ENCODE measurements at regions not wholly inside any gene's neighbourhood (a gene's known extent, or its start where the extent isn't known, plus 50 kb on each side); places are given as distances from the start of the nearest gene placed in this dataset.

GRCh38 chr18:45505497-45506206 is 109.6 kb upstream of the SLC14A2 start:
- H3K9me3 ChIP-seq (replicated peaks; ENCODE audit: control insufficient read depth, insufficient read depth, low read length), result no peaks in the 10 kb centered on the region
- H3K4me3 ChIP-seq (replicated peaks in 1 of 3; ENCODE audit: insufficient read depth in 1 of 3, low read depth in 1 of 3, low read length in 3 of 3), result no peak overlapping the region
- no peaks in the 10 kb centered on the region for H3K27me3 ChIP-seq (ENCODE audit: control insufficient read depth in 2 of 2, insufficient read depth in 2 of 2, low read length in 2 of 2)
- no peak overlapping the region for H3K9ac ChIP-seq (replicated peaks; ENCODE audit: extremely low read depth, insufficient read depth, low read length)
- no peak overlapping the region for H3K27ac ChIP-seq (ENCODE audit: insufficient read depth, low read depth, low read length)
- H4K20me1 ChIP-seq (replicated peaks; ENCODE audit: control insufficient read depth, extremely low read depth, insufficient read depth, low read length), result no peaks in the 10 kb centered on the region
- no peaks in the 10 kb centered on the region for H3K79me2 ChIP-seq (ENCODE audit: control insufficient read depth, insufficient read depth, low read length)
- H3K9me1 ChIP-seq (replicated peaks; ENCODE audit: control insufficient read depth, extremely low read depth, insufficient read depth, low read length), result no peaks in the 10 kb centered on the region
- no peak for TF ChIP-seq GATA2 (IDR thresholded peaks at IDR 0.05; ENCODE audit: insufficient read depth, insufficient read length, low read depth, low read length)
- TF ChIP-seq, protein P1, sequence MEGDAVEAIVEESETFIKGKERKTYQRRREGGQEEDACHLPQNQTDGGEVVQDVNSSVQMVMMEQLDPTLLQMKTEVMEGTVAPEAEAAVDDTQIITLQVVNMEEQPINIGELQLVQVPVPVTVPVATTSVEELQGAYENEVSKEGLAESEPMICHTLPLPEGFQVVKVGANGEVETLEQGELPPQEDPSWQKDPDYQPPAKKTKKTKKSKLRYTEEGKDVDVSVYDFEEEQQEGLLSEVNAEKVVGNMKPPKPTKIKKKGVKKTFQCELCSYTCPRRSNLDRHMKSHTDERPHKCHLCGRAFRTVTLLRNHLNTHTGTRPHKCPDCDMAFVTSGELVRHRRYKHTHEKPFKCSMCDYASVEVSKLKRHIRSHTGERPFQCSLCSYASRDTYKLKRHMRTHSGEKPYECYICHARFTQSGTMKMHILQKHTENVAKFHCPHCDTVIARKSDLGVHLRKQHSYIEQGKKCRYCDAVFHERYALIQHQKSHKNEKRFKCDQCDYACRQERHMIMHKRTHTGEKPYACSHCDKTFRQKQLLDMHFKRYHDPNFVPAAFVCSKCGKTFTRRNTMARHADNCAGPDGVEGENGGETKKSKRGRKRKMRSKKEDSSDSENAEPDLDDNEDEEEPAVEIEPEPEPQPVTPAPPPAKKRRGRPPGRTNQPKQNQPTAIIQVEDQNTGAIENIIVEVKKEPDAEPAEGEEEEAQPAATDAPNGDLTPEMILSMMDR (IDR thresholded peaks at IDR 0.05; ENCODE audit: extremely low read depth in 1 of 2, insufficient read depth in 1 of 2, low read depth in 1 of 2, low read length in 2 of 2), result no peak
- CTCF ChIA-PET, result no interaction called here
- no peaks in the 10 kb centered on the region for H3K4me1 ChIP-seq (ENCODE audit: control insufficient read depth, extremely low read depth, insufficient read depth, low read length)
- dilution Hi-C loops (cut with MboI; ENCODE audit: extremely low pct_ligation_motif_present, low sequenced_read_pairs), result no loop called here
- no peak for DNase-seq (ENCODE audit: low read depth, low spot score)
- POLR2A ChIA-PET, result no interaction called here
- FAIRE-seq, result no peak
- H3K4me2 ChIP-seq (ENCODE audit: insufficient read depth, low read length), result no peak overlapping the region
- no peak overlapping the region for H2AFZ ChIP-seq (ENCODE audit: low read depth, low read length)
- no TSS peak for BruUV-seq (replicated peaks)
- intact Hi-C loops (cut with micrococcal nuclease), result no loop called here
- no peaks in the 10 kb centered on the region for H3K36me3 ChIP-seq (ENCODE audit: control insufficient read depth in 2 of 2, extremely low read depth in 1 of 2, insufficient read depth in 2 of 2, low read length in 2 of 2)

- dilution Hi-C loops (cut with MboI; ENCODE audit: extremely low pct_ligation_motif_present, low sequenced_read_pairs) (no loop called here), intact Hi-C loops (cut with micrococcal nuclease) (no loop called here)
- H3K9me3 ChIP-seq (replicated peaks; ENCODE audit: control insufficient read depth, insufficient read depth, low read length), result no peaks in the 10 kb centered on the region
- H3K79me2 ChIP-seq (ENCODE audit: control insufficient read depth, insufficient read depth, low read length), result no peaks in the 10 kb centered on the region
- no peak overlapping the region for H3K4me3 ChIP-seq (replicated peaks in 1 of 3; ENCODE audit: insufficient read depth in 1 of 3, low read depth in 1 of 3, low read length in 3 of 3)
- H3K27me3 ChIP-seq (ENCODE audit: control insufficient read depth in 2 of 2, insufficient read depth in 2 of 2, low read length in 2 of 2), result no peaks in the 10 kb centered on the region
- no peak overlapping the region for H2AFZ ChIP-seq (ENCODE audit: low read depth, low read length)
- CTCF ChIA-PET, result no interaction called here
- no peaks in the 10 kb centered on the region for H3K4me1 ChIP-seq (ENCODE audit: control insufficient read depth, extremely low read depth, insufficient read depth, low read length)
- no peak for DNase-seq (ENCODE audit: low read depth, low spot score)
- no peak overlapping the region for H3K27ac ChIP-seq (ENCODE audit: insufficient read depth, low read depth, low read length)
- H3K9me1 ChIP-seq (replicated peaks; ENCODE audit: control insufficient read depth, extremely low read depth, insufficient read depth, low read length), result no peaks in the 10 kb centered on the region
- no peaks in the 10 kb centered on the region for H4K20me1 ChIP-seq (replicated peaks; ENCODE audit: control insufficient read depth, extremely low read depth, insufficient read depth, low read length)
- no peaks in the 10 kb centered on the region for H3K36me3 ChIP-seq (ENCODE audit: control insufficient read depth in 2 of 2, extremely low read depth in 1 of 2, insufficient read depth in 2 of 2, low read length in 2 of 2)
- POLR2A ChIA-PET, result no interaction called here
- FAIRE-seq, result no peak
- BruUV-seq (replicated peaks), result no TSS peak
- H3K9ac ChIP-seq (replicated peaks; ENCODE audit: extremely low read depth, insufficient read depth, low read length), result no peak overlapping the region
- H3K4me2 ChIP-seq (ENCODE audit: insufficient read depth, low read length), result no peak overlapping the region
- no peak for TF ChIP-seq JUN (IDR thresholded peaks at IDR 0.05; ENCODE audit: borderline replicate concordance, insufficient read depth, insufficient read length, low read depth)
- no peak for TF ChIP-seq POLR2A (IDR thresholded peaks at IDR 0.05; ENCODE audit: low read depth, low read length)
- TF ChIP-seq, protein P1 (IDR thresholded peaks at IDR 0.05; ENCODE audit: extremely low read depth in 1 of 2, insufficient read depth in 1 of 2, low read depth in 1 of 2, low read length in 2 of 2), result no peak
- TF ChIP-seq FOS (IDR thresholded peaks at IDR 0.05; ENCODE audit: borderline replicate concordance, insufficient read depth, low read length), result no peak
- TF ChIP-seq POLR2AphosphoS5 (IDR thresholded peaks at IDR 0.05; ENCODE audit: insufficient read depth, low read depth, low read length), result no peak
- no peak for TF ChIP-seq MAX (IDR thresholded peaks at IDR 0.05; ENCODE audit: insufficient read depth, insufficient read length)
- no peak for TF ChIP-seq GATA2 (IDR thresholded peaks at IDR 0.05; ENCODE audit: insufficient read depth, insufficient read length, low read depth, low read length)
- TF ChIP-seq EZH2 (IDR thresholded peaks at IDR 0.05; ENCODE audit: borderline replicate concordance, low read depth, low read length, severe bottlenecking), result no peak
- no peak for TF ChIP-seq MYC (IDR thresholded peaks at IDR 0.05; ENCODE audit: low read depth, low read length)
Measured at GRCh38 chr18:45506951-45507350, 108.3 kb upstream of the SLC14A2 start.

Data from endothelial cell of umbilical vein (primary cell).